SK-N-SH (cell line): ENCODE measurements at regions not wholly inside any gene's neighbourhood (a gene's known extent, or its start where the extent isn't known, plus 50 kb on each side); places are given as distances from the start of the nearest gene placed in this dataset.

Source experiments
- CTCF ChIA-PET: fragments of 300-600, 350-600 bp; formaldehyde crosslinking; extraction: SDS; loops from one replicate; lab custom pipeline; 2021; lab: Yijun Ruan, JAX
- POLR2A ChIA-PET: fragments of 350-600 bp; sonication (Branson Sonifier 250); formaldehyde crosslinking; extraction: SDS; loops from one replicate; lab custom pipeline; 2020; ENCODE audit warnings: antibody characterized with exemption, inconsistent platforms; lab: Yijun Ruan, JAX
- DNase-seq: peaks from one replicate; pipeline ENCODE4 v3.0.0; 2012
- H2AFZ ChIP-seq: fragments of 200-600 bp; sonication (generic); 2 replicates; pipeline ENCODE4 v1.8.1; 2016; ENCODE audit warnings: antibody characterized with exemption, mild to moderate bottlenecking, low read depth
- H3F3A ChIP-seq: fragments of 200-600 bp; sonication (generic); replicated peaks from 2 replicates; pipeline ENCODE3; 2016; ENCODE audit warnings: antibody characterized with exemption, mild to moderate bottlenecking; ENCODE audit not compliant: insufficient read depth
- H3K27ac ChIP-seq, 2 experiments: fragments of 200-500 bp in 1 of 2; fragments of 200-600 bp in 1 of 2; sonication (Bioruptor generic) in 1 of 2; sonication (generic), shearing (Covaris generic) in 1 of 2; 2 replicates each; pipeline versions ENCODE4 v1.5.1 to v1.6.1; 2014 to 2016; ENCODE audit warnings: low read depth in 2 of 2, inconsistent platforms in 1 of 2, low read length in 1 of 2, mild to moderate bottlenecking in 1 of 2, mixed read lengths in 1 of 2
- H3K27me3 ChIP-seq: fragments of 200-600 bp; sonication (generic), shearing (Covaris generic); 2 replicates; pipeline ENCODE4 v1.6.1; 2016; ENCODE audit warnings: mixed run types; ENCODE audit not compliant: insufficient read depth
- H3K36me3 ChIP-seq, 2 experiments: fragments of 200-500 bp in 1 of 2; fragments of 200-600 bp in 1 of 2; sonication (Bioruptor generic) in 1 of 2; sonication (generic) in 1 of 2; replicated peaks in 1 of 2; 2 replicates each; pipeline versions ENCODE3 to v1.5.1; 2014 to 2016; ENCODE audit warnings: low read length in 1 of 2, mild to moderate bottlenecking in 1 of 2; ENCODE audit not compliant: insufficient read depth in 2 of 2, control insufficient read depth in 1 of 2
- H3K4me1 ChIP-seq, 2 experiments: fragments of 200-500 bp in 1 of 2; fragments of 200-600 bp in 1 of 2; sonication (Bioruptor generic) in 1 of 2; sonication (generic), shearing (Covaris generic) in 1 of 2; 2 replicates each; pipeline versions ENCODE4 v1.5.1 to v1.6.1; 2014 to 2016; ENCODE audit warnings: low read depth in 1 of 2, low read length in 1 of 2, mixed run types in 1 of 2; ENCODE audit not compliant: insufficient read depth in 2 of 2, control insufficient read depth in 1 of 2
- H3K4me2 ChIP-seq: fragments of 200-600 bp; sonication (generic), shearing (Covaris generic); 2 replicates; pipeline ENCODE4 v1.6.1; 2017; ENCODE audit warnings: mixed run types
- H3K4me3 ChIP-seq, 2 experiments: fragments of 200-500 bp in 1 of 2; fragments of 200-600 bp in 1 of 2; sonication (Bioruptor generic) in 1 of 2; sonication (generic), shearing (Covaris generic) in 1 of 2; 2 replicates each; pipeline versions ENCODE4 v1.5.1 to v1.8.1; 2014 to 2016; ENCODE audit warnings: low read depth in 2 of 2, inconsistent platforms in 1 of 2, low read length in 1 of 2, mild to moderate bottlenecking in 1 of 2, mixed read lengths in 1 of 2, moderate library complexity in 1 of 2
- H3K79me2 ChIP-seq: fragments of 200-600 bp; sonication (generic); 2 replicates; pipeline ENCODE4 v1.8.1; 2017; ENCODE audit warnings: mild to moderate bottlenecking; ENCODE audit not compliant: insufficient read depth
- H3K9ac ChIP-seq: fragments of 200-600 bp; sonication (generic); 2 replicates; pipeline ENCODE4 v1.6.1; 2017; ENCODE audit warnings: mixed run types
- H3K9me2 ChIP-seq: fragments of 200-600 bp; sonication (generic); 2 replicates; pipeline ENCODE4 v1.6.1; 2017; ENCODE audit warnings: mixed run types
- H3K9me3 ChIP-seq: fragments of 200-600 bp; sonication (generic); 2 replicates; pipeline ENCODE4 v1.6.1; 2017; ENCODE audit warnings: mixed run types, mild to moderate bottlenecking, moderate library complexity
- H4K20me1 ChIP-seq: fragments of 200-600 bp; sonication (generic); 2 replicates; pipeline ENCODE4 v1.6.1; 2017; ENCODE audit warnings: mild to moderate bottlenecking, mixed run types; ENCODE audit not compliant: insufficient read depth
- CHD2 ChIP-seq: fragments of 150-350 bp; IDR thresholded peaks from 2 replicates; pipeline ENCODE4 v1.6.1; 2018; ENCODE audit warnings: low read length; ENCODE audit not compliant: partially characterized antibody
- CTCF ChIP-seq: fragments of 200-600 bp; sonication (generic); IDR thresholded peaks from 2 replicates; pipeline ENCODE4 v1.6.1; 2017; ENCODE audit warnings: antibody characterized with exemption, mild to moderate bottlenecking, moderate library complexity
- EP300 ChIP-seq, 2 experiments: IDR thresholded peaks; 2 replicates each; pipeline versions ENCODE4 v1.4.0 to v1.6.1; 2012; ENCODE audit warnings: borderline replicate concordance in 1 of 2, low read depth in 1 of 2, low read length in 1 of 2
- FOXJ3 ChIP-seq: sonication (generic); formaldehyde crosslinking; IDR thresholded peaks from 2 replicates; pipeline ENCODE4 v1.5.1; 2020; ENCODE audit warnings: mild to moderate bottlenecking, missing genetic modification reagents
- FOXM1 ChIP-seq: IDR thresholded peaks from 2 replicates; pipeline ENCODE4 v1.4.0; 2012; ENCODE audit warnings: low read depth, mild to moderate bottlenecking
- GABPA ChIP-seq: IDR thresholded peaks from 2 replicates; pipeline ENCODE4 v1.4.0; 2012; ENCODE audit warnings: low read depth, mild to moderate bottlenecking
- GATA2 ChIP-seq: sonication (generic); formaldehyde crosslinking; IDR thresholded peaks from 2 replicates; pipeline ENCODE4 v1.5.0; 2020; ENCODE audit warnings: mild to moderate bottlenecking, missing genetic modification reagents
- IRF3 ChIP-seq: fragments of 150-350 bp; IDR thresholded peaks from 2 replicates; pipeline ENCODE4 v1.6.1; 2016; ENCODE audit warnings: mild to moderate bottlenecking, low read depth, low read length
- JUND ChIP-seq: IDR thresholded peaks from 2 replicates; pipeline ENCODE4 v1.4.0; 2012
- MAX ChIP-seq: IDR thresholded peaks from 2 replicates; pipeline ENCODE4 v1.4.0; 2012; ENCODE audit warnings: low read depth
- MEF2A ChIP-seq: IDR thresholded peaks from 2 replicates; pipeline ENCODE4 v1.4.0; 2012; ENCODE audit warnings: low read depth, borderline replicate concordance
- MXI1 ChIP-seq: IDR thresholded peaks from 2 replicates; pipeline ENCODE4 v1.6.1; 2012; ENCODE audit warnings: mild to moderate bottlenecking, low read depth, low read length, improper control_type of control experiment
- NFIC ChIP-seq: IDR thresholded peaks from 2 replicates; pipeline ENCODE4 v1.4.0; 2012; ENCODE audit warnings: borderline replicate concordance
- NRF1 ChIP-seq: IDR thresholded peaks from 2 replicates; pipeline ENCODE4 v1.6.1; 2012; ENCODE audit warnings: low read depth, mild to moderate bottlenecking, low read length
- POLR2AphosphoS5 ChIP-seq: IDR thresholded peaks from 2 replicates; pipeline ENCODE4 v1.6.1; 2012; ENCODE audit warnings: low read depth, low read length
- RAD21 ChIP-seq: IDR thresholded peaks from 2 replicates; pipeline ENCODE4 v1.6.1; 2012; ENCODE audit warnings: mild to moderate bottlenecking, low read length
- RXRA ChIP-seq: IDR thresholded peaks from 2 replicates; pipeline ENCODE4 v1.4.0; 2012; ENCODE audit warnings: low read depth, mild to moderate bottlenecking, borderline replicate concordance
- SMC3 ChIP-seq: IDR thresholded peaks from 2 replicates; pipeline ENCODE4 v1.6.1; 2012; ENCODE audit warnings: low read depth, low read length, improper control_type of control experiment
- TCF12 ChIP-seq: IDR thresholded peaks from 2 replicates; pipeline ENCODE4 v1.4.0; 2012
- USF2 ChIP-seq: fragments of 150-350 bp; IDR thresholded peaks from 2 replicates; pipeline ENCODE4 v1.6.1; 2017; ENCODE audit warnings: antibody characterized with exemption, low read length, low read depth, borderline replicate concordance
- WGBS: methylation state at CpG from one replicate; pipeline ENCODE4 v1.1.6; 2017; ENCODE audit warnings: low lambda C conversion rate; 5-methylcytosine and 5-hydroxymethylcytosine counted together

GRCh38 chr20:50325651-50326050, 135.0 kb downstream of the CEBPB start:
- Histone ChIP-seq H3K36me3 (no peaks in the 10 kb centered on the region), H3K9ac (no peak overlapping the region), H3K9me2 (no peaks in the 10 kb centered on the region), H3K4me1 (peaks cover 13 to 15% of the 10 kb centered on the region in 2 experiments; a peak in 3 of 4 replicates), H3K9me3 (no peaks in the 10 kb centered on the region), H3K79me2 (no peaks in the 10 kb centered on the region), H2AFZ (no peak overlapping the region), H3K27me3 (no peaks in the 10 kb centered on the region), H3K4me2 (no peak overlapping the region), H4K20me1 (no peaks in the 10 kb centered on the region), H3F3A (no peaks in the 10 kb centered on the region), H3K27ac (no peak overlapping the region), H3K4me3 (no peak overlapping the region)
- ChIA-PET POLR2A (no interaction called here), CTCF (no interaction called here)
- WGBS, result 100% methylated on average over 3 of the region's 3 CpGs
- no peak for TF ChIP-seq MAX
- TF ChIP-seq JUND, result no peak
- TF ChIP-seq GABPA, result no peak
- TF ChIP-seq TCF12, result no peak
- TF ChIP-seq RAD21, result no peak
- no peak for TF ChIP-seq CTCF
- no peak for TF ChIP-seq SMC3
- TF ChIP-seq RXRA, result no peak
- TF ChIP-seq MEF2A, result no peak
- TF ChIP-seq POLR2AphosphoS5, result no peak
- no peak for DNase-seq

- Histone ChIP-seq H3K27me3 (no peaks in the 10 kb centered on the region), H3K27ac (no peak overlapping the region), H3K4me3 (no peak overlapping the region), H3K36me3 (no peaks in the 10 kb centered on the region), H3F3A (no peaks in the 10 kb centered on the region), H3K4me1 (no peaks in the 10 kb centered on the region), H4K20me1 (no peaks in the 10 kb centered on the region), H3K79me2 (no peaks in the 10 kb centered on the region), H3K9ac (no peak overlapping the region), H3K4me2 (no peak overlapping the region), H3K9me3 (no peaks in the 10 kb centered on the region), H2AFZ (no peak overlapping the region), H3K9me2 (no peaks in the 10 kb centered on the region)
- POLR2A ChIA-PET, result no interaction called here
- 42% methylated on average over 2 of the region's 2 CpGs for WGBS
- DNase-seq, result no peak
- TF ChIP-seq NRF1, result no peak
- no peak for TF ChIP-seq GABPA
- no peak for TF ChIP-seq CHD2
- no peak for TF ChIP-seq GATA2 (CRISPR knock-in tag)
- no peak for TF ChIP-seq MAX
- no peak for TF ChIP-seq FOXJ3 (CRISPR knock-in tag)
- TF ChIP-seq MXI1, result no peak
- TF ChIP-seq FOXM1, result no peak
- no peak for TF ChIP-seq USF2
- TF ChIP-seq RXRA, result no peak
- no peak for TF ChIP-seq SMC3
- no peak for TF ChIP-seq EP300 (IDR thresholded peaks at IDR 0.05; ENCODE audit: borderline replicate concordance in 1 of 2, low read depth in 1 of 2, low read length in 1 of 2)
- TF ChIP-seq IRF3, result no peak
- TF ChIP-seq RAD21, result no peak
- no peak for TF ChIP-seq NFIC
- CTCF ChIA-PET, result no interaction called here
Observed at GRCh38 chr20:50327666-50328065, 137.0 kb downstream of the CEBPB start.
